IMR-90 (cell line): ENCODE measurements at regions not wholly inside any gene's neighbourhood (a gene's known extent, or its start where the extent isn't known, plus 50 kb on each side); places are given as distances from the start of the nearest gene placed in this dataset.

Experiments used
- ATAC-seq: fragments of 200-7000 bp; cut with Tn5 transposase; 2 replicates; pipeline ENCODE4 v1.9.1; 2020; ENCODE audit warnings: low read depth, mild to moderate bottlenecking, moderate library complexity
- BruUV-seq: library from RNA; stranded (reverse); fragments of 400-500 nt; replicated peaks from 2 replicates; lab custom pipeline; 2021; lab: Mats Ljungman, UMichigan
- CTCF ChIA-PET: fragments of 300-600 bp; formaldehyde crosslinking; extraction: SDS; loops from one replicate; lab custom pipeline; 2021; ENCODE audit warnings: antibody characterized with exemption; lab: Yijun Ruan, JAX
- POLR2A ChIA-PET: fragments of 300-600 bp; sonication (Branson Sonifier 250); formaldehyde crosslinking; loops from one replicate; lab custom pipeline; 2022; ENCODE audit warnings: antibody characterized with exemption; ENCODE audit not compliant: unreplicated experiment; lab: Charles Lee
- DNase-seq: peaks from one replicate; pipeline ENCODE4 v3.0.0; 2013
- H2AFZ ChIP-seq: replicated peaks from 2 replicates; pipeline ENCODE3; 2013; ENCODE audit warnings: low read length, mild to moderate bottlenecking; ENCODE audit not compliant: poor library complexity
- H2AK5ac ChIP-seq: 2 replicates; pipeline ENCODE4 v1.6.1; 2013; ENCODE audit warnings: low read depth, low read length, inconsistent platforms
- H2AK9ac ChIP-seq: replicated peaks from 2 replicates; pipeline ENCODE3; 2013; ENCODE audit warnings: mild to moderate bottlenecking, low read depth, low read length, moderate library complexity; ENCODE audit not compliant: poor library complexity
- H2BK120ac ChIP-seq: 2 replicates; pipeline ENCODE4 v1.6.1; 2013; ENCODE audit warnings: low read depth, low read length, inconsistent platforms
- H2BK15ac ChIP-seq: 3 replicates; pipeline ENCODE4 v1.6.1; 2013; ENCODE audit warnings: low read depth, low read length, inconsistent platforms
- H2BK20ac ChIP-seq: 2 replicates; pipeline ENCODE4 v1.6.1; 2013; ENCODE audit warnings: low read depth, mild to moderate bottlenecking, inconsistent platforms, low read length, moderate library complexity
- H2BK5ac ChIP-seq: 2 replicates; pipeline ENCODE4 v1.6.1; 2013; ENCODE audit warnings: mild to moderate bottlenecking, low read depth, low read length, inconsistent platforms; ENCODE audit not compliant: poor library complexity, severe bottlenecking
- H3K14ac ChIP-seq: replicated peaks from 2 replicates; pipeline ENCODE4 v1.6.1; 2013; ENCODE audit warnings: low read depth, low read length, inconsistent platforms
- H3K18ac ChIP-seq: 2 replicates; pipeline ENCODE4 v1.6.1; 2013; ENCODE audit warnings: low read depth, low read length, control low read depth
- H3K23ac ChIP-seq: 2 replicates; pipeline ENCODE4 v1.6.1; 2013; ENCODE audit warnings: low read depth, low read length, inconsistent platforms
- H3K27ac ChIP-seq: 2 replicates; pipeline ENCODE4 v1.5.1; 2013; ENCODE audit warnings: mild to moderate bottlenecking, control low read depth, low read length; ENCODE audit not compliant: insufficient read depth
- H3K27me3 ChIP-seq: 2 replicates; pipeline ENCODE4 v1.6.1; 2013; ENCODE audit warnings: low read length; ENCODE audit not compliant: control insufficient read depth, insufficient read depth
- H3K36me3 ChIP-seq: 2 replicates; pipeline ENCODE4 v1.6.1; 2013; ENCODE audit warnings: low read length, mixed read lengths; ENCODE audit not compliant: control insufficient read depth, insufficient read depth
- H3K4ac ChIP-seq: 2 replicates; pipeline ENCODE4 v1.6.1; 2013; ENCODE audit warnings: low read depth, low read length, inconsistent platforms
- H3K4me1 ChIP-seq: 2 replicates; pipeline ENCODE4 v1.6.1; 2013; ENCODE audit warnings: low read length, mixed read lengths; ENCODE audit not compliant: control insufficient read depth, insufficient read depth
- H3K4me2 ChIP-seq: 2 replicates; pipeline ENCODE4 v1.6.1; 2013; ENCODE audit warnings: low read depth, mild to moderate bottlenecking, control low read depth, low read length, moderate library complexity
- H3K4me3 ChIP-seq: 2 replicates; pipeline ENCODE4 v1.5.1; 2013; ENCODE audit warnings: low read depth, mild to moderate bottlenecking, control low read depth, low read length, moderate library complexity; ENCODE audit not compliant: insufficient read depth
- H3K56ac ChIP-seq: 2 replicates; pipeline ENCODE4 v1.6.1; 2013; ENCODE audit warnings: low read length, inconsistent platforms; ENCODE audit not compliant: insufficient read depth; ENCODE audit errors: extremely low read depth
- H3K79me1 ChIP-seq, 2 experiments: 2 replicates each; pipeline ENCODE4 v1.6.1; 2013; ENCODE audit warnings: low read length in 2 of 2, inconsistent platforms in 1 of 2, low read depth in 1 of 2
- H3K9ac ChIP-seq: 2 replicates; pipeline ENCODE4 v1.6.1; 2013; ENCODE audit warnings: low read depth, low read length, control low read depth
- H3K9me1 ChIP-seq: 2 replicates; pipeline ENCODE4 v1.6.1; 2013; ENCODE audit warnings: low read length, inconsistent platforms; ENCODE audit not compliant: insufficient read depth
- H3K9me3 ChIP-seq: 2 replicates; pipeline ENCODE4 v1.6.1; 2013; ENCODE audit warnings: low read length; ENCODE audit not compliant: control insufficient read depth, insufficient read depth
- H4K20me1 ChIP-seq: 2 replicates; pipeline ENCODE4 v1.6.1; 2013; ENCODE audit warnings: low read length, inconsistent platforms; ENCODE audit not compliant: insufficient read depth
- H4K5ac ChIP-seq: 2 replicates; pipeline ENCODE4 v1.6.1; 2013; ENCODE audit warnings: mild to moderate bottlenecking, low read depth, low read length, control low read depth
- H4K8ac ChIP-seq, 2 experiments: 2 replicates each; pipeline ENCODE4 v1.6.1; 2013; ENCODE audit warnings: low read depth in 2 of 2, low read length in 2 of 2, control low read depth in 1 of 2, inconsistent platforms in 1 of 2
- H4K91ac ChIP-seq: 2 replicates; pipeline ENCODE4 v1.6.1; 2013; ENCODE audit warnings: low read depth, low read length, inconsistent platforms; ENCODE audit not compliant: insufficient read depth
- BHLHE40 ChIP-seq: fragments of 150-350 bp; IDR thresholded peaks from 2 replicates; pipeline ENCODE4 v1.6.1; 2016; ENCODE audit warnings: mild to moderate bottlenecking, low read depth, low read length
- CHD1 ChIP-seq: IDR thresholded peaks from 2 replicates; pipeline ENCODE4 v1.6.1; 2012; ENCODE audit warnings: low read depth, low read length, improper control_type of control experiment
- MAZ ChIP-seq: IDR thresholded peaks from 2 replicates; pipeline ENCODE4 v1.6.1; 2012; ENCODE audit warnings: low read depth, mild to moderate bottlenecking, low read length, improper control_type of control experiment, moderate library complexity, borderline replicate concordance
- NFE2L2 ChIP-seq: fragments of 150-350 bp; IDR thresholded peaks from 2 replicates; pipeline ENCODE4 v1.6.1; 2016; ENCODE audit warnings: low read depth, mild to moderate bottlenecking, low read length
- POLR2A ChIP-seq: IDR thresholded peaks from 2 replicates; pipeline ENCODE4 v1.6.1; 2012; ENCODE audit warnings: mild to moderate bottlenecking, low read depth, low read length
- SMC3 ChIP-seq: fragments of 150-350 bp; IDR thresholded peaks from 2 replicates; pipeline ENCODE4 v1.6.1; 2016; ENCODE audit warnings: low read depth, mild to moderate bottlenecking, antibody characterized with exemption, low read length, moderate library complexity
- WGBS, 2 experiments: methylation state at CpG; one replicate each; pipeline versions ENCODE4 v1.1.5 to v1.1.7; 2013; ENCODE audit warnings: missing lambda C conversion rate in 2 of 2; ENCODE audit not compliant: insufficient read length in 1 of 2; ENCODE audit errors: extremely low coverage in 2 of 2; 5-methylcytosine and 5-hydroxymethylcytosine counted together
- dilution Hi-C: fragments of 300-500 bp; cut with HindIII; formaldehyde crosslinking; loops from one replicate; pipeline ENCODE4 v1.14.3; 2018; ENCODE audit warnings: low sequenced_read_pairs; ENCODE audit not compliant: unreplicated experiment
- in situ Hi-C: fragments of 300-500 bp; cut with MboI; formaldehyde crosslinking; loops from 3 replicates; pipeline ENCODE4 v1.14.3; 2019; ENCODE audit warnings: low sequenced_read_pairs, inconsistent platforms, mixed read lengths
- intact Hi-C: fragments of 100-400 bp; cut with micrococcal nuclease; formaldehyde crosslinking; loops from 2 replicates; pipeline ENCODE4 v1.10.0; 2022
- TF ChIP-seq, protein P1 (sequence below): fragments of 150-350 bp; IDR thresholded peaks from 2 replicates; pipeline ENCODE4 v1.6.1; 2017; ENCODE audit warnings: mild to moderate bottlenecking, antibody characterized with exemption, low read length, low read depth

DNA sequence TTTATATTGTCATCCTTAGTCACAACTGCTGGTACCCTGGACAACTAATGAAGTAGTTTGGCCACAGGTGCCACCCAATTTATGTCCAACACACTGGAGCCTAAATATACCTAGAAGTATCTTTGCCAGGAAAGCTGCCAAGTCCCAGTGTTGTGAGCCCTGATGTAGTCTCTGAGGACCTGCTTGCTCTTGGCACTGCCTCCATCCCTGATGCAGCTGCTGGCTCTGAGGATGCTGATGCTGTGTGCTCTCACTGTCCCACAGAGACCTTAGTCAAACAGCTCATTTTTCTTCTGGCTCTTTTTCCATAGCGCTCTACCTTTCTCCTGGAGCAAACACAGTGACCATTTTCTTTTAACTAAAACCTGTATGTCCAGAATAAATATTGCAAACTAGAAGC lies 1535.4 kb upstream of the ADGRL3 start:
- no peak overlapping the region for H2BK15ac ChIP-seq
- ChIA-PET POLR2A (no interaction called here), CTCF (no interaction called here)
- dilution Hi-C loops (no loop called here), in situ Hi-C loops (no loop called here), intact Hi-C loops (no loop called here)
- H3K36me3 ChIP-seq, result no peaks in the 10 kb centered on the region
- H2AFZ ChIP-seq, result no peak overlapping the region
- H4K8ac ChIP-seq, result no peak overlapping the region
- ATAC-seq, result no peak
- H3K23ac ChIP-seq, result no peak overlapping the region
- no peak overlapping the region for H3K14ac ChIP-seq
- H3K18ac ChIP-seq, result no peak overlapping the region
- TF ChIP-seq CHD1 (no peak), MAZ (no peak), BHLHE40 (no peak), NFE2L2 (no peak), POLR2A (no peak), SMC3 (no peak)
- TF ChIP-seq, protein P1, sequence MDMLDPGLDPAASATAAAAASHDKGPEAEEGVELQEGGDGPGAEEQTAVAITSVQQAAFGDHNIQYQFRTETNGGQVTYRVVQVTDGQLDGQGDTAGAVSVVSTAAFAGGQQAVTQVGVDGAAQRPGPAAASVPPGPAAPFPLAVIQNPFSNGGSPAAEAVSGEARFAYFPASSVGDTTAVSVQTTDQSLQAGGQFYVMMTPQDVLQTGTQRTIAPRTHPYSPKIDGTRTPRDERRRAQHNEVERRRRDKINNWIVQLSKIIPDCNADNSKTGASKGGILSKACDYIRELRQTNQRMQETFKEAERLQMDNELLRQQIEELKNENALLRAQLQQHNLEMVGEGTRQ, result no peak
- no peak overlapping the region for H3K9ac ChIP-seq
- no peak overlapping the region for H4K91ac ChIP-seq
- WGBS, 2 experiments, result no CpG with 5 or more reads among the region's 1 CpG
- no peak overlapping the region for H3K4ac ChIP-seq
- H2AK9ac ChIP-seq, result no peak overlapping the region
- no peak overlapping the region for H2AK5ac ChIP-seq
- no peak overlapping the region for H2BK120ac ChIP-seq
- no peaks in the 10 kb centered on the region for H3K79me1 ChIP-seq
- H3K27ac ChIP-seq, result no peak overlapping the region
- no peaks in the 10 kb centered on the region for H3K9me1 ChIP-seq
- H4K20me1 ChIP-seq, result no peaks in the 10 kb centered on the region
- no peak for DNase-seq
- BruUV-seq, result no TSS peak
- H3K4me2 ChIP-seq, result no peak overlapping the region
- H4K5ac ChIP-seq, result no peak overlapping the region
- no peaks in the 10 kb centered on the region for H3K27me3 ChIP-seq
- no peak overlapping the region for H2BK5ac ChIP-seq
- no peaks in the 10 kb centered on the region for H3K4me1 ChIP-seq
- no peak overlapping the region for H3K4me3 ChIP-seq
- H2BK20ac ChIP-seq, result no peak overlapping the region
- no peak overlapping the region for H3K56ac ChIP-seq
- H3K9me3 ChIP-seq, result peaks cover 2% of the 10 kb centered on the region; the same call in 1 of the 2 replicates
